ENCODE measurements at regions not wholly inside any gene's neighbourhood (a gene's known extent, or its start where the extent isn't known, plus 50 kb on each side); places are given as distances from the start of the nearest gene placed in this dataset.

DNA sequence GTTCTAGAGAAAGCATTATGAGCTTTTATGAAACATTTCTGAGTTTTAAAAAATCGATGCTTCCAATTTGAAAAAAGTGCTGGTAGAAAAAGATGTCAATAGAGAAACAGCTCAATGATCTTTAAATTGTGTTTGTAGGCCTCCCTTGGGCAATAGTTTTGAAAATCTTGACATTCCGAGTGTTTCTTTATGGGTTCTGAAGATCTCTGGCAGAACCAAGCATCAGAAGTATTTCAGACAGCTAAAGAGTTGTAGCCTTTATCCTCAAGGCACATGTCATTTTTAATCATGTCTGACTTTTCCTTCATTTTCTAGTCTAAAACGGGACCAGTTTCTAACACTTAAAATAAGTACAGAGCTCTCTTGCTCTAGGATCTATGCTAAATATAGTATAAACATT lies 188.1 kb upstream of the CBLB start:
- TF ChIP-seq TAF1 (IDR thresholded peaks at IDR 0.05; ENCODE audit: borderline replicate concordance, low read depth, low read length) (no peak), POLR2AphosphoS5 (IDR thresholded peaks at IDR 0.05; ENCODE audit: low read depth, low read length) (no peak), POLR2A (IDR thresholded peaks at IDR 0.05; ENCODE audit: low read depth, low read length) (no peak)

Data from GM12892 (cell line).